T-helper 22 cell (primary cell): ENCODE measurements at regions not wholly inside any gene's neighbourhood (a gene's known extent, or its start where the extent isn't known, plus 50 kb on each side); places are given as distances from the start of the nearest gene placed in this dataset.

Experiments
- DNase-seq: peaks from one replicate; pipeline ENCODE4 v3.0.0-alpha.2; 2020; ENCODE audit warnings: low read depth

GRCh38 chr1:204736836-204737235 is 51.3 kb upstream of the LRRN2 start:
- no peak for DNase-seq

GRCh38 chr1:204738506-204738905 is 53.0 kb upstream of the LRRN2 start:
- no peak for DNase-seq

GRCh38 chr1:204740354-204740753 is 54.8 kb upstream of the LRRN2 start:
- DNase-seq, result no peak

GRCh38 chr1:204741440-204741839 is 55.9 kb upstream of the LRRN2 start:
- DNase-seq, result no peak

GRCh38 chr1:204742676-204743251 is 57.2 kb upstream of the LRRN2 start:
- no peak for DNase-seq

GRCh38 chr1:204744107-204744779 is 58.7 kb upstream of the LRRN2 start:
- no peak for DNase-seq

GRCh38 chr1:204746838-204747442 is 61.4 kb upstream of the LRRN2 start:
- no peak for DNase-seq

- no peak for DNase-seq
These were observed 65.9 kb upstream of the LRRN2 start for GRCh38 chr1:204751480-204751879.

- no peak for DNase-seq
These were observed 66.5 kb upstream of the LRRN2 start for GRCh38 chr1:204751883-204752687.

- no peak for DNase-seq
These were observed 67.1 kb upstream of the LRRN2 start for GRCh38 chr1:204752688-204753040.

GRCh38 chr1:204754821-204755220 is 69.3 kb upstream of the LRRN2 start:
- DNase-seq, result no peak

- DNase-seq, result no peak
These were observed 70.8 kb upstream of the LRRN2 start for GRCh38 chr1:204756349-204756748.

- no peak for DNase-seq
These were observed 71.3 kb upstream of the LRRN2 start for GRCh38 chr1:204756811-204757210.

GRCh38 chr1:204758601-204759000 is 73.1 kb upstream of the LRRN2 start:
- no peak for DNase-seq

GRCh38 chr1:204760350-204760749 is 74.8 kb upstream of the LRRN2 start:
- no peak for DNase-seq

- DNase-seq, result no peak
These were observed 75.2 kb upstream of the LRRN2 start for GRCh38 chr1:204760757-204761156.

- DNase-seq, result peak; percentile 7
These were observed 78.4 kb upstream of the LRRN2 start for GRCh38 chr1:204763773-204764427.

- DNase-seq, result no peak
These were observed 84.5 kb upstream of the LRRN2 start for GRCh38 chr1:204769997-204770396.

GRCh38 chr1:204771358-204771757 is 85.8 kb upstream of the LRRN2 start:
- DNase-seq, result no peak

GRCh38 chr1:204773246-204773645 is 87.7 kb upstream of the LRRN2 start:
- no peak for DNase-seq

GRCh38 chr1:204775546-204775945 is 90.0 kb upstream of the LRRN2 start:
- no peak for DNase-seq

- no peak for DNase-seq
These were observed 92.1 kb upstream of the LRRN2 start for GRCh38 chr1:204777591-204777990.
